Fibroblast of gingiva (primary cell): ENCODE measurements at regions not wholly inside any gene's neighbourhood (a gene's known extent, or its start where the extent isn't known, plus 50 kb on each side); places are given as distances from the start of the nearest gene placed in this dataset.

Experiments used
- DNase-seq: peaks from one replicate; pipeline ENCODE4 v3.0.0-alpha.2; 2011; ENCODE audit warnings: low read depth

DNA sequence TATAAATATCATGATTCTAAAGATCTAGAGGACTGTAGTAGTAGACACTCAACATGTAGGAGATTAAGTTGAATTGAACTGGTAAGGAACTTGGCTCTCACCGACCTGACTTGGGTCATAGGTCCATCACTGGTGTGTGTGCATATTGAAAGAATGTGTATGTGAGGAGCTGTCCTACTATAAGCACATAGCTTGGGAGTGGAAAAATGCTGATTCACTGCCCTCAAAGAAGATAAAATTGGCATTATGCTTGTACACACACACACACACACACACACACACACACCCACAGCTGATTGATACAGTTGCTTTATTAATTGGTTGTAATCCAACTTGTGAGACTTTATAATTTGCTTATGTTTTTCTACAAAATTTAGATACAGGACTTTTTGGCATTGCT, 411.0 kb upstream of the NR2F2 start:
- DNase-seq: no peak

DNA sequence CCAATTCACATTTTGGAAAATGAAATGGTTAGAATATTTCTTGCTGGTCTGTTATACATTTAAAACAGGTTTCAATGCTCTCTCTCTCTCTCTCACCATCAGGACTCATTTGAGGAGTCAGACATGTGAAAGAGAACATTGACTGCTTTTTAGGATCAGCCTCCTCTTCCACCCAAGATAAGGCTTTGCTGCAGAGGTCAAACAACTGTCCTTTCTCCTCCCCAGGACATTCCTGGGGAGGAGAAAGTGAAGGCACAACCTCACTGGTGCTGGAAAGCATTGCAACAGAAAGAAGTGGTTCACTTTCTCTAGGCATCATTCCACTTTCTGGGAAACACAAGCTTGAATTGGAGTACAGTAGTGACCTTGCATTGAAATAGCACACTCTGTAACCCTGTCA, 409.1 kb upstream of the NR2F2 start:
- DNase-seq: no peak

DNA sequence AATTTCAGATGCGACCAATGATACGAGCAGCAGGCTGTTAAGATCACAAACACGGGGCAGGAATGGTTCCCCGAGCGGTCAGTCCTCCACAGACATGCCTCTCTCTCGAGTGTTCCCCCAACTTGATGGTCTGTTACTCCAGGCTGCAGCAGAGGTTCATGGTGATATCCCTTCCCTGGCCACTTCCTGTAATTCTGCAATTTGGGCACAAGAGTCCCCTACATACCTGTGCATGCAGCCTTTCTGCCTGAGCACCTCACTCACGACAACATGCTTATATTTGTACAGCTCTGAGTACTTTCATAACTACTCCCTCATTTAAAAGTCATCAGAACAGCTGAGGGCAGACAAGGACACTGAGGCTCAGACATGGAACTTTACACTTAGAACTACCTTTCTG, 408.1 kb upstream of the NR2F2 start:
- no peak for DNase-seq

DNA sequence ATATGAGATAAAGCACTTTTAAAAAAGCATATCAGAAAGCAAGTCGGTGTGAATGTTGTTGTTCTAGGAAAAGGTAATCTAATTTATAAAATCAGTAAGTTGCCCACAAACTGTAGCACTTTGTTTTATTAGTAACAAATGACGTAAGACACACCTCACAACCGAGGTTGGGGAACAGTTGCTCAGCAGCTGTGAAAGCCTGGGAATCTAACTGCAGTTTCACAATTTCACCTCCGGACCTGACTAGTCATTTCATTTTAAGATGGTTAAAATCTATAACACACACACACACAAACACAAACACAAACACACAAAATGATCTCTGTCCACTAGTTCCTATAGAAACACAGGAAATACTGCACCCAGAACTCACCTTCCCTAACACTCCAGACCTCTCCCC, 406.7 kb upstream of the NR2F2 start:
- no peak for DNase-seq

DNA sequence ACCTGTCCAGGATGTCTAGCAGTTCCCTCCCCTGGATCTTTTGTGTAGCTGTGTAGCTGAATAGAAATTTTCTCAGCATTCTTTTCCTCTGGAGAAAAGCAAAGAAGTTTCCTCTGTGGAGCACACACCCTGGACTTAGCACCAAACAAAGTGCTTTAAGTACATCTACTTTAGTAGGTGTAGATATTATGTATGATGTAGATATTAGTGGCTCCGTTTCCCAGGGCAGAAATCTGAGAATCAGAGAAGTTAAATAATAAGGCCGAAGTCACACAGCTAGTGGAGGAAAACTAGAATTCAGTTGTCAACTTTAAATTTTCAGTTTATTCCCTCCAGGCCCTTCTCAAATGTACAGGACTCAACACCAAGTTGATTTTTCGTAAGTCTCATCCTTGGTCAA, 401.7 kb upstream of the NR2F2 start:
- DNase-seq: no peak

DNA sequence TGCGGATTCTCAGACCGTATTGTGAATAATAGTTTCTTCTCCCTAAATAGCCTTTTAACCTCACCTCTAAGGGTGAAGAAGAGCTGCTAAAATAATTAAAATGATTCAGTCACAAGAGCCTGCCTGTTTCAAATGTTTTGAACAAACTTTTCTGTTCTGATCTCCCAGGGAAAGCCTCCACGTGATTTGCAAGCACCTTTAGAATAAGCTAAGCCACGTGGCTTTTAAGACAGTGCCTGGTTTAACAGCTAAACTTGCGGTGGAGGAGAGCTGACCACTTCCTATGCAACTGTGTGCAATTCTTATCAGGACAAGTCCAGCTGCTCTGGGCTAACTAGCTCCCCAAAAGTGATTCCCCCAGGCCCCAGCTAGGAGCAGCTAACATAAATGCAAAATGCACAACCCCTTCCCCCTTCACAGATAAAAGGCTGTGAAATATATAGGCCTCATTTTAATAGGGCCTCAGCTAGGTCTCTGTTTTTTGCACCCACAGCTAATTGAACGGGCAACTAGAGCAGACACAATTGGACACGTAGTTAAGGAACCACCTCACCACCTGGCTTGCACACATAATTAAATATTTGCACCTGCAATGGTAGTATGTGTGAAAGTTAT, 401.2 kb upstream of the NR2F2 start:
- no peak for DNase-seq

DNA sequence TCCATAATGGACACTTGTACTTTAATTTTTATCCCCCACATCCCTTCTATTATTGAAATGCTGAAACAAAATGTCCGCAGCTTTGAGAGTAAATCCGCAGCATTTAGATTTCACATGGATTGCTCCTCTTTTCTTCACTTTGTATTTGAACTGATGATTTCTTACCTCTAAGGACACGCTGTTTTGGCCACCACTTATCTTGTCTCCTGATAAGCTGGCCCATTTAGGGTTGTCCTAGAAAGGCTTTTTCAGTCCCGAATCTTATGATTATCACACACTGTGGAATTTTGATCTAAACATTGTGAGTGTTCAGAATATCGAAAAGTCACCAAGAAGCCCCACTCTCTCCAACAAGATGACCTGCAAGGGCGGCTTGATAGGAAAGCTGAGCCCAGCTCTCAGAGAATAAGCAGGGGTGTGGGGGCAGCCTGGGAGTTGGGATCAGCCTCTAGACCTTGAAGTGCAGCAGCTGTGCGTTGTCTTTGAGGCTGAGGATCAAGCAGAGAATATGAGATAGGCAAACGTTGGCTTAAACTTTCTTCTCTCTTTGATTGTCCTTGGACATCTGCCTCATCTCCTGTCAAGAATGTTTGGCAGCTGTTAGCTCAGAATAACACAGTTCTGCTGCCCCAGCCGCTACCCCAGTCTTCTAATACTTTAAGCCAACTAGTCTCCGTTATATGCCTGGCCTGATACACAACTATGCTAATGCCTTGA, 399.7 kb upstream of the NR2F2 start:
- DNase-seq: no peak

DNA sequence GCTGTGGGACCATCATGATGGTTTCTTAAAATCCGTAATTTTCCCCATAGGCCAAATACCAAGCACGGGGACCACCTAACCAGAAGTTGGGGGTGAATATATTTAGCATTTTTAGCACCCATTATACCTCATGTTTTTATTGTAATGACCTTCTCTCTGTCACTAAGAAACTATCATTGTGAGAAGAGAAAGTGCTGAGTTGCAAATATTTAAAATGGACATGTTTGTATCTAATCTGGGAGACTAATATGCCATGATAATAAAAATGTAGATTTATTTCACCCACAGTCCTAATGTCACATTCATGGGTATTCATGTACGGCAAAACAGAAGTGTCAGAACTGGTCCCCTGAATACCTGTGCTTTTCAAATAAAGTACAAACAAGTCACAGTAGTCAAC, 398.9 kb upstream of the NR2F2 start:
- no peak for DNase-seq

DNA sequence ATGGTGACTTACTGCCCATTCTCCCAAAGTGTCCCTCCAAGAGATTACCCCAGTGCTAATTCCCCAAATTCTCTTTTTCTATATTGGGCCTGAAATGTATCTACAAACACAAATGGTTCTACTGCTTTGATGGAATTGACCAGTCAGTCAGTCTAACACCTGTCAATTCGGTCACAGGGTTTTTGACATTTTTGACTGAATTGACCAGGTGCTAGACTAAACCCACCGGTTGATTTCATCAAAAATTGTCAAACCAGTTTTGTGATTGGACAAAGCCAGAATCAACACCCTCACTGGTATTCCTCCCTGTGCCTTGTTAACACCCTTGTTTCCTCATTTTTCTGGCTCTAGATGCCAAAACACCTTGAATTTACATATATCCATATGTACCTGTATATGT, 398.4 kb upstream of the NR2F2 start:
- DNase-seq: no peak

DNA sequence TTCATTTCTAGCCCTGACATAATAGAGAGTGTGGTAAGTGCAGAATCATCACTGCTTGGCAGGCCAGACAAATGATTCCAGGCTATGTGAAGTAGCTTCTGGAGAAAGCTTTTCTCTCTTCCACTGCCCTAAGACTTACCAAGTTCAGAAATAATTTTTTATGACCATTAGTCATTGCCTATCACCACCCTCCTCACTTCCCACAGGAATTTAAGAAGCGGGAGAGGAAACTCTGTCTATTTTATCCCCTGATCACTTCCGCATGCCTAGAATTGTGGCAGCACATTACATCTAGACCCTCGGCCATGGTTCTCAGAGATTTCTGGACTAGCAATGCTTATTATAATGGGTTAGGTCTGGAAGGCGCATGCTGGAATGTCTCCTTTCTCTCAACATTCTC, 397.8 kb upstream of the NR2F2 start:
- no peak for DNase-seq

DNA sequence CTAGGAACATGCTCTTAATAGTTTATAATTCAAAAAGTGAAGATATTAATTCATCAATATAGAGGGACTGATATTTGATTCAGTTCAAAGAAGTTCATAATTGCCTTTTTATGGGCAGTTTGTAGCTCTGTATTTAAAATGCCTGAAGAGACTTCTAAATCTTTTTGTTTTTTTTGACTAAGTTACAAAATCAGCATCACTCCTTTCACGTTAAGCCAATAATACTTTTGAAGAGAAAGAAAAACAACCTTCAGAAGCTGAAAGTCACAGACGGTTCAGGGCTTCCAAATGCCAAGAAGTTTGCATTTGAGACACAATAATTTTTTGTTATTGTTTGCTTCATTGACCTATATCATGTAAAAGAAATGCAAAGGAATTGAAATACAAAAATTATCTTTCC, 394.6 kb upstream of the NR2F2 start:
- DNase-seq: no peak

DNA sequence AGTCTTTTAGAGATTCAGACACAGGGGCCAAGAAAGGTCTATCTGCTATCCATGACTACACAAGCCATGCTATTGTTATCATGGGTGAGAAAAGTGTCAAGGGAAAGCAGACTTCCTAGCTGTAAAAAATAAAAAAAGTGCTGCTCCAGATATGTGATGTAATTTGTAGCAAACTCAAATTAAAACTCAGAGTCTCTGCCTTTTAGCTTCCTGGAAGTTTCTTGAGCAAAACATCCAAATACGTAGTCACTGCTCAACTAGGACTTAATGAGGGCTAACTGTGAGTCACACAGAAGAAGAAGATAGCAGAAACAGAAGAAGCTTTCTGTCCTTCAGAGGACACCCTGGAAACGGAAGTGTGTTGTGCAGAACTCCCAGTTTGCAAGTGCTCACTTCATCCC, 393.4 kb upstream of the NR2F2 start:
- no peak for DNase-seq

DNA sequence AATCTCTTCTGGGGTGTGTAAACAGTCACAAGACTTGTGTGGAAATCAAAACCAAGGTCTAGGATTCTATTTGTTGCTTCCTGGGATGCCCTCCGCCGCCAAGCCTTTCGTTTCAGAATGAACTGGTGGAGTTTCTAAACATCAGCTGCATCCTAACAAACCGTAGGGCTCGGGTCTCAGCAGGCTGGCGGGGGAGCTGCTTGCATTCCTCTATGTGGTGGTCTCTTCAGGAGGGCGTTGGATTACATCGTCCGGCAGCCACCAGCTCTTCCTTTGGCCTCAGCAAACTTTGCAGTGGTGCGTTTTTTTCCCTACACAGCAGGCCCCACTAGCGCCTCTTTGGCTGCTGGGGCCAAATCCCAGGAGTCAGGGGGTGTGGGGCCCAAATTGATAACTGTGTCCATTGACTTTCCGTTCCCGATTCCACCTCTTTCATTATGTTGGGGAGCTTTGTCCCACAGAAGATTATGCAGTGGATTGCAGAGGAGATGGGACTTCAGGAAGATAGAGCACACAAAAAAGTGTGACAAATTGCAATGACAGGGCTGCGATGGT, 390.0 kb upstream of the NR2F2 start:
- DNase-seq: no peak

DNA sequence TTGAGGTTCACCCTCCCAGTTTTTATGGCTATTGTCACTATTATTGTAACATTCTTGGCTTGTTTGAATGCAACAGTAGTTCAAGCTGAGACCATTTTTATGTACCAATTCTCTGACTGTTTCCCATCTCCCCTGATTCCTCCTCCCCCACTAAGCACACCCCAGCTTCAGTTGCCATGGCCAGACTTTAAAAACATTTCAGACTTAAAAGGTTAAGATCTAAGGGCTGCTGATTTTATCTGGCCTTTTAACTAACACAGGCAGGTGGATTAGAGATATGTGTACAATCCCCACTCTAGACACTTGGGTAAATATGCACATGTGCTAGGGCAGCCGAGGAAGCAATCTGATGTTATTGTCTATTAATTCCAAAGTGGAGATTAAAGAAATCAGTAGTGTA, 386.3 kb upstream of the NR2F2 start:
- no peak for DNase-seq

DNA sequence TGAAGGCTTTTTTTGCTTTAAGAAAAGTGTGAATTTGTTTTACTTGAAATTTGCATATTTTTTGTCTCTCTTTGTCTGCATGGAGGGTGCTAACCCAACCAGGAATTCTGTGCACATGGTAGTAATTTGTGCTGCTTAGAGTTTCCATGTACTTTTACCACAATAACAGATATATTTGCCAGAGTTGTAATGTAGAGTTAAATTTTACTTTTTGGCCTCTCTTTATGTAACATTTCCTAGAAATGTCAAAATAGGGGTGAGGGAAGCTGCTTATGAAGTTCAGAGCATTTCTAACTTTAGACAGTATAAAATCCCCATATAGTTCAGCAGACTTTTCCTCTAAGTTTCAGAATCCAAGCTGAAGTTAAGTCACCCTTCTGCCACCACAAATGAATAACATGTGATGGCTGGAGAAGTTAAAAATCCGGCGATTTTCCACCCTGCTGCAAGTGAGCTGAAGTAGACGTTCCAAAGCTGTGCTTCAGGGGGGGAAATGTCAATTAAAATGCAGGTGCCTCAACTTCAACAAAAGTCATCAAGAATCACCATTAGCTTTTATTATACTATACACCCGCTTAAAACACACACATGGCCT, 385.7 kb upstream of the NR2F2 start:
- DNase-seq: no peak

DNA sequence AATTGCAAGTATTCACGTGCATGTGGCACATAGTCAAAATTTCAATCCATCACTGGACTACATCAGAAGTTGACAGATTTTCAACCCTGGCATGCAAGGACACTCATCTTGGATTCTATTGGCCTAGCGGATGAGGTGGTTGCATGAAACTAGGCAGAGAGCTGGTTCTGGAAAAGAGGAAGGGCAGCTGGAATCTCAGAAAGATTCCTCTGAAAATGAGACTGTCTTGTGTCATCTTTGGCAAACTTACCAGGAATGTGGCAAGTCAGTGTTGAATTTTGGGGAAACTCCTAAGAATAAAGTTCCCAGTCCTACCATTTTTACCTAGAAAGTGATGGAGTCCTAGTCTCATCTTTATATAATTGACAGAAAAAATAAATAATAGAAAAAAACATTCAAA, 384.3 kb upstream of the NR2F2 start:
- peak; percentile 17 for DNase-seq

DNA sequence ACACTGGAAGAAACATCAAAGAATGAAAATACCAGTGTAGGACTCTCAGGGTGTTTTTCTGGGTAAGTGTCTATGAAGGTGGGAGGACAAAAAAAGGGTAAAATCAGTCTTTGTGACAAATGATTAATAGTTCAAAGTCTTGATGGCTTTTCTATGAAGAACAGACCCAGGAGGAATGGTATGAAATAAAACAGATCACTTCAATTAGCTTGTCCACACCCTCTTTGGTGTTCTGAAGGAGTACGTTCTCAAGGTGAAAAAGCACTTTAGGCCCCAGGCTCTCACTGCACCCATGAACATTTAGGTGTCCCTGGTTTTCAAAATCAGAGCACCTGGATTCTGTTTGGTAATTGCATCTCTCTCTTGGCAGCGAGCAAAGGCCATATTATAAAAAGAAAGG, 383.6 kb upstream of the NR2F2 start:
- no peak for DNase-seq

DNA sequence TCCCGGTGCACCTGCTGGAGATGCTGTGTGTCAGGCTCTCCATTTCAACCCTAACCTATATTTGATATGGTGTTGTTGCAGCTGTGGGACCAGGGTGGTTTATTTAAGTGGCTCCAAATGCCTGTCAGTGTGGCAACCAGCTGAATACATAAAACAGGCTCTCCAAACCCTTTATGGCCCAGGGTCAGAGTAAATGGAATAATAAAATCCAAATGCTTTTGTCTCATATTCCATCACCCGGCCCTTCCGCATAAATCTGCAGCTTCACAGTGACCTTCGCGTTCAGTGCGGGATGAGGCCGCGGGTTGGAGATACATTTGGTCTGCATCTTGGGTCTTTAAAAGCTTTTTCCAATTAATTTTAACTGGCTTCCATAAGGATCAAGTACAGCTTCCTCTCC, 382.1 kb upstream of the NR2F2 start:
- DNase-seq: no peak

DNA sequence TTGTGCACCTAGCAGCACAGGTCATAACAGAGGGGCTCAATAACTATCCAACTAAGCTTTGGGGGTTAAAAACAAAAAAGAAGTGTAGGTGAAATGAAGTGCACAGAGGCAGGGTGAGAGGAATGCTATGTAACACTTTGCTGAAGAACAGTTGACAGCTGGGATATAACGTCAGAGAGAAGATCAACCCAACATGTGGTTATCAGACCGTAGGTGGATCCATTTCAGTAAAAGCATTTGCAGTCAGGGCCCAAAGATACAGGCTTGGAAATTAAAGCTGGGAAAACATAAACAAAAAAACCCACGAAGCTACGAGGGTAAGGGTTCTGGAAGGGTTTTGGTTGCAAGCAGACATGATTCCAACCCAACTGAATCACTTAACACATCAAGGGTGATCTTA, 377.5 kb upstream of the NR2F2 start:
- DNase-seq: no peak

DNA sequence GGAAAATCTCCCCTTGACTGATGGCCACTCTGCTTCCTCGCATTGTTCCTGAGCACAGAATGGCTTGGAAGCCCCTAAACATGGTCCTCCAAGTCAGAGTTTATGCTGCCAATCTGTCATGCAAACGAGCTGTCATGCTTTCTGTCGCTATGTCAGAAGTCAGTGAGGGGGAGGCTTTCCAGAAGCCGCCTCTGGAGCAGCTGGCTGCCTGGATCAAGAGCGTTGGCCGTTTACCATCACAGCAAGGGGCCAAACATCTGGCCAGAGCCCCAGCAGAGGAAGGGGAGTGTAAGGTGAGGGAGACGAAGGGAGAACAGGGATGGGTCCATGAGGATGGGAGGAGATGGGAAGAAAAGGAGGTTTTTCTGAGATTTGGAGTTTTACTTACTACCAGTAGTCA, 372.6 kb upstream of the NR2F2 start:
- no peak for DNase-seq

DNA sequence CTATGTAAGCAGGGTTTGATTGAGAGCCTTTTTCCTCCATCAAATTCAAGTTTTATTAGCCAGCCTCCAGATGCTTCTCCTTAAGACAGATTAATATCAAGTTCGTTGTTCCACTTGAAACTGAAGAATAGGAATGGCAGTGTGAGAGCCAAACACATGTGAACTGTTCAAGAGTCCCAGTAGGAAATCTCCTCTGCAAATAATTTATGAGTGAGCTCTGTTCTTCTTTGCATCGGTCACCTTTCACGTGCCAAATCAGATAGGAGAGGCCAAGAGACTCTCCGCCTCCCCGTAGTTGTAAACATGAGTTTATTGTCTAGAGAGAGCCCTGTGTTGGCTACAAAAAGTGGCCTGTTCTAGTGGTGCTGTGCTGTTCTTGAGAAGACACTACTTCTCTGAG, 372.1 kb upstream of the NR2F2 start:
- DNase-seq: no peak

DNA sequence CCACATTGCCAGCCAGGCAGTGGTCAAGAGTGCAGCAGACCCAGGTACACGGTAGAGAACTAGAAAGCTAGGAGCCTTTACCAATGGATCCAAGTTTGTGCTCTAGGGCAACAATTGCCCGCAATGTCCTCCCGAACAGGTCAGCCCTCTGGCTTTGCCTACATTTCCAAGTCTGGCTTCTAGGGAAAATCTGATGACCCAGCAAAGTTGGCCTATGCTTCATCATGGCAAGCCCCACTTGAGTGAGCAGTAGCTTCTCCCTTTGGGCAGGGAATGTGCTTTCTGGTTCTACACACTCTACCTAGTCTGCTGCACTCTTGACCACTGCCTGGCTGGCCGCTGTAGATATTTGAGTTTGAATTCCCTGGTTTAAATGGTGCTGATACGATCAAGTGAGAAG, 361.6 kb upstream of the NR2F2 start:
- DNase-seq: no peak

DNA sequence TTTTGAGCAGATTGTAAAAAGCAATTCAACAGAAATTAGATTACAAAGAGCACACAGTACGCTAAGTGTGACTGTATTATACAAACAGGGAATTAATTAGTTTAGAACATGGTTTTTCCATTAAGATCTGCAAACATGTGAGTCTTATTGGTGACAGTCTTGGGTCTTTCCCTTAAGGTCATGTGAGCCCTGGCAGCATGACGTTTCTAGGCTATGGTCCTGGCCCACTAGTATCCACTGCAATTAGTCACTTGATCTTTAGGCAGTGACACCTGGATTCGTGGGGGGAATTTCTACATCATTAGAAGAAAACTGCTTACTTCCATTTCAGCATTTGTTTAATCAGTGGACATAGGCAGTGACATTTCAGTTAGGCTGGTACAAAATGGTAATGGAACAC, 360.2 kb upstream of the NR2F2 start:
- no peak for DNase-seq
